GM19397 (cell line): ENCODE measurements at regions not wholly inside any gene's neighbourhood (a gene's known extent, or its start where the extent isn't known, plus 50 kb on each side); places are given as distances from the start of the nearest gene placed in this dataset.
A peak's percentile ranks its signal among the peaks of the same experiment; 100 is the strongest.

ENCODE experiments used
- ATAC-seq: cut with Tn5 transposase; IDR thresholded peaks from one replicate; pipeline ENCODE4 v1.9.1; 2021; ENCODE audit warnings: mild to moderate bottlenecking, moderate library complexity; ENCODE audit not compliant: unreplicated experiment

DNA sequence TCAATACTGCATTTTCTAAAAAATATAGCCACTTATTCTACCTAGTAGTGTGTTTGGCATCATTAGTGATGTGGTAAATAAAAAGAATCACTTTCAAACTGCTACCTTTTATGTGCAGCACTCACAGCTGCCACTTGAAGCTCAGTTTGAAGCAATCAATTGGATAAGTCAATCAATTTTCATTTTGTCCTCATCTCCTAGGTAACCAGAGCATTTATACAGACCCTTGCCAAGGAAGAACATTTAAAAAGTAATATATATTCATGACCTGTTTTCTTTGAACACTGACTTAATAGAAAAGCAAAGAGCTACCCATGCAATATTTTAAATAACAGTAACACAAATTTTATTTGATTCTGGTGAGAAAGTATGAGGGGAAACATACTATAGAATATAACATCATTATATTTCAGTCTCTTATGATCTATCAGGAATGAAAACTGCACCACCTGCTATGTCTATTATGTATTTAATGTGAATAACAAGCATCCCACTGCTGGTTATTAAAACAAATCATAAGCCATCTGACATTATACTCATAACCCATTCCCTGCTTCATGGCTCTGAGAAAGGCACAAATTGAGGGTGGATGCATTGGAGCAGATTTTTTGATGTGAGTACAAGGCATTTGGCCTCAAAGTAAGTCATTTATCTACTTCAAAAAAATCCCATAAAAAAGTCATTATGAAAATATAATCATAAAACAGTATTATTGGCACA is 168.4 kb upstream of the C21orf91 start:
- ATAC-seq: no peak

DNA sequence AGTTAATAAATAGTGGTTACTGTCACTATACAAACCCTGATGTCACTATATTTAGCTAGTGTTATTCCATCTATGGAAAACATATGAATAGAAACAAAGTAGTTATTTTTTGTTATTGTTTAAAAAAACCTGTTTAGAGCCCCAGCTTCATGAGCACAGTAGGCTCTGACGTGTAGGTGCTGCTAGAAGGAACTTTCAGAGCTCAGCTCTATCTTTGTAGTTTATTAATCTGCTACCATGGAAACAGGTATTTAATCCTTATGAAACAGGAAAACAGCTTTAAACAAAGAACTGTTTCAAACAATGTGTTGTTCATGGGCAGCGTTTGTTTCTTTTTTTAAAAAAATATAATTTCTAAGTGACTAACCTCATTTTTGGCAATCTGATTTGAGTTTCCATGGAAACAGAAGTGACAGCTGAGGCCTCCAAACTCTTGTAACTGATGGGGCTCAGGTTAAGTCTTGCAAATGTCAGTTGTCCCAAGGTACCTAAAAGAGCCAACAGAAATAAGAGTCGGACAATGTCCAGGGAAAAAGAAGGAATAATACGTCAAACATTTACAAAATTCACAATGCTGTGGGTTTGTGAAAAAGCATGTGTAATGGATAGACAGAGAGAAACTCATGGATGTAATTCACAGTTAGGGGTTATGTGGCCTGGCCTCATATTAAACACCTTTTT is 162.0 kb upstream of the C21orf91 start:
- ATAC-seq: no peak

- no peak for ATAC-seq
Observed at GRCh38 chr21:17979763-17980162, 160.6 kb upstream of the C21orf91 start.

DNA sequence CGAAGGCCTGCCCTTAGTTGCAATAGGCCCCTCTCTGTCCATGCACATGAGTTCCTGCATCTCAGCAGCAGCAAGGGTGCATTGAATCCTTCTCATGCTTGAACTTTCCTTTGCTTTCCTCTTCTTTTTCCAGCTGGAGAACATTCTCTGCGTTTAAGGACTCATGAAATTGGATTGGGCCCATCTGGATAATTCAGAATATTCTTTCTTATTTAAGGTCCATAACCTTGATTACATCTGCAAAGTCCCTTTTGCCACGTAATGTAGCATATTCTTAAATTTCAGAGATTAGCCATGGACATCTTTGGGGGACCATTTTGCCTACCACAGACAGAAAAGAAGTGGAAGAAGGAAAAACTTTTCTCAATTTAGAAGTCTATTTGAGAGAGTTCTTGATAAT is 159.7 kb upstream of the C21orf91 start:
- no peak for ATAC-seq

GRCh38 chr21:17976691-17977090 is 157.5 kb upstream of the C21orf91 start:
- ATAC-seq: no peak

GRCh38 chr21:17976139-17976538 is 157.0 kb upstream of the C21orf91 start:
- ATAC-seq: no peak

GRCh38 chr21:17967319-17967718 is 148.2 kb upstream of the C21orf91 start:
- no peak for ATAC-seq

DNA sequence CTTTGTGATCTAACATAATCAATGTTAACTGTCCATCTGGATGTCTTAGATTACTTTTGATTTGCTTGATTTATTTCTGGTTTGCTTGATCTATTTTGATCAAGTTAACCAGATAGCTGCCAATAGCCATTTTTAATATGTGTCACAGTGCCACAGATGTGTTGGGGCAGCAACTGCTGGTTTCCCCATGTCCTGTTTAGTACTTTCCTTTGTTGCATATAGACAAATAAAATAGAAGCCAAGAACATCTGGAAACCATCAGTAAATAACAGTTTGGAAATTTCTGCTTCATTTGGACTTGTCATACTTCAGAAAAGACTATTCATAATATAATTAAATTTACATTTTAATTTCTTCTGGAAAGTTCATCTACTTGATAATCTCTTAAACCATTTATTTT is 145.6 kb upstream of the C21orf91 start:
- ATAC-seq: no peak

GRCh38 chr21:17964199-17964598 is 145.0 kb upstream of the C21orf91 start:
- no peak for ATAC-seq

GRCh38 chr21:17950591-17950990 is 131.4 kb upstream of the C21orf91 start:
- ATAC-seq: no peak

GRCh38 chr21:17949421-17949820 is 130.3 kb upstream of the C21orf91 start:
- no peak for ATAC-seq

DNA sequence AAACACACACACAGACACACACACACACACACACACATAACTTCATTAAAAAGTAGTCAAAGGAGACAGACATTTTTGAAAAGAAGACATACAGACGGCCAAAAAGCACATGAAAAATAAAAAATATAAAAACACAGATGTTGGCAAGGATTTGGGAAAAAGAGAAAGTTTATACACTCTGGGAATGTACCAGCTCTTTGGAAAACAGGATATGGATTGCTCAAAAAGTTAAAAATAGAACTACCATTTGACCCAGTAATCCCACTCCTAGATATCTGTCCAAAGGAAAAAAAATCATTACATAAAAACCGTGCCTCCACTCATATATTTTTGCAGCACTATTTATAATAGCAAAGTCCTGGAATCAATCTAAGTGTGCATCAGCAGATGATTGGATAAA is 128.4 kb upstream of the C21orf91 start:
- ATAC-seq: no peak

- no peak for ATAC-seq
Observed at GRCh38 chr21:17931080-17931479, 111.9 kb upstream of the C21orf91 start.

DNA sequence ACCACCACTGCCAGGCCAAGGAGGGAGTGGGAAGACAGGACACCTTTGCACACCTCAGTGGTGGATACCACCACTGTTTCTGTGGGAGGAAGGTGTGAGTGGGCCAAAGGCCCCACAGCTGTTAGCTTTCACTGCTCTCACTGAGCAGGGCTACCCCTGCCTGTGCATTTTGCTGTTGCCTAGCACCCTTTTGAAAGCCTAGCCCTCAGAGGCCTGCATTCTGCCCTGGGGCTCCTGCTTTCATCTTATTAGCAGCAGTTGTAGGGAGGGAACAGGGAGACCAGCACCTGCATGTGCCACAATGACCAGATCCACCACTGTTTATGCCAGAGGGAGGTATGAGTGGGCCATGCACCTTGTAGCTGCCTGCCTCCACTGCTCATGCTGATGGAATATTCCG is 110.9 kb upstream of the C21orf91 start:
- no peak for ATAC-seq

DNA sequence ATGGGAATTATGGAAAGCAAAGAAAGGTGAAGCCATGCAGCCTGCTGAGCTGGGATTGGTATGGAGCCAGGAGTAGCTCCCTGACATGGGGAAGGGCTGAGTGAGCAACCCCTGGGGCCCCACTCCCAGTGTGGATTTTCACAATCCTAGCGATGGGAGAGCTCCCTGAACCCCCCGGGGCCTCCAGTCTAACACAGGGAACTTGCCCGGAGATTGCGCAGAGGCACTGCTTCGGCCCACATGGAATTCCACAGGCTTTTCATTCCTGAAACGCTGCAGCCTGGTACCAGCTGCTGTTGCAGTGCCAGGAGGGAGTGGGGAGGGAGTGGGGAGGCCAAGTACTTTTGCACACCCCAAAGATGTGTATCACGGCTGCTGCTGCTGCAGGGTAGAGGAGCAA is 110.4 kb upstream of the C21orf91 start:
- ATAC-seq: no peak

DNA sequence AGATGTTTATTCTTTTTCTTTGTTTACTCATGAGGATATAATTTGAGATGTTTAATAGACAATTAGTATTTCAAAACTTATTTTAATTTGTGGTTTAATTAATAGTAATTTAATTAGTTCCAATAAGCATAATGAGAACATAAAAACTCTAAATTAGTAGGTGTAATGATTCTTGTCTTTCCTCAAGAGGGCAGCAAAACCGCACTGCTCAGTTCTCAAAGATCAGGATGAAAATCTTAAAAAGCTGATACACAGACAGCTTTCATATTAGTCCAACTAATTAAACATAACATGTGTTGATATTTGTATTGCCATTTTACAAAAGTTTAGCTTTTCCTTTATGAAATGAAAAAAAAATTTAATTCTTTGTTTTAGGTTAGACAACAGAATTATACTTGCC is 106.7 kb upstream of the C21orf91 start:
- no peak for ATAC-seq

DNA sequence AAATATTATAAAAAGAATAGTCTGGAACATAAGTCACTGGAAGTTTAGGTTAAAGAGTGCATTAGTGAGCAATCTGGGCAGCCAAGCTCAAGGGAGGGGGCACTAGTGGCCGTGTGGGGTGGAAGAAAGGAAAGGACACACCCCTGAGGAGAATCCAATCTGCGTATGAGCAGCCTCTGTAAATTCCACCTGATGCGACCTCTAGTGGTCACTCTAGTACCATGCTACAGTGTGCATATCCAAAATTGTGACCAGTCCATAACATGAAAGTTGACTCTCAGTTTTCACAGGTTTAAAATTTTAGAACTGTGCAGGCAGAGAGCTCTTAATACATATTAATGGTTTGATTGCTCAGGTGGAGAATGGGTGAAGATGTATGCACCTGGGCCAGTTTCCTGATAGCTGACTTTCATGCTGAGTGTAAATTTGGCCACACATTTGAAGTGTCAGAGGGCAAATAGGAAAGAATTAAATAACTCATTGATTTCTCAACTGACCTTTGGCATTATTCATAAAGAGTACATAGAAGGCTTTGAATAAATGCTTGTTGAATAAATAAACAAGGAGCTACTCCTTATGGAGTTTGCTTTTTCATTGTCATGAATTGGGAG is 105.9 kb upstream of the C21orf91 start:
- ATAC-seq: peak; percentile 93

GRCh38 chr21:17921579-17922530 is 102.7 kb upstream of the C21orf91 start:
- no peak for ATAC-seq

DNA sequence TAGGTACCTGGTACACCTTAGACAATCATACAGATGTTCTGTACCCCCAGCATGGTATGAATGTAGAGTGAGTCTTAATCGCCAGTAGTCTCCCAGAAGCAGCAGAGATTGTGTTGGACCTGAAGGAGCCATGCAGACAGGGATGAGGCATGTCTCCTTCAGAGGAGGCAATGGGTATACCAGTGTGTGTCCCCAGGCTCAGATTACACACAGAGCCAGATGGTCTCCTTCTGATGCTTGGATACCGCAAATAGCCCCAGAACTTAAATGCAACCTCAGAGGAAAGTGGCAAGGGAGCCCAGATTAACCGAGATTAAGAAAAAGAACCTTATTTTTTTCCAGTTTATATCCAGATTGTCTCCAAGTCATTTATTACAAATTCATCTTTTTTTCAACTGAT is 96.8 kb upstream of the C21orf91 start:
- ATAC-seq: no peak

DNA sequence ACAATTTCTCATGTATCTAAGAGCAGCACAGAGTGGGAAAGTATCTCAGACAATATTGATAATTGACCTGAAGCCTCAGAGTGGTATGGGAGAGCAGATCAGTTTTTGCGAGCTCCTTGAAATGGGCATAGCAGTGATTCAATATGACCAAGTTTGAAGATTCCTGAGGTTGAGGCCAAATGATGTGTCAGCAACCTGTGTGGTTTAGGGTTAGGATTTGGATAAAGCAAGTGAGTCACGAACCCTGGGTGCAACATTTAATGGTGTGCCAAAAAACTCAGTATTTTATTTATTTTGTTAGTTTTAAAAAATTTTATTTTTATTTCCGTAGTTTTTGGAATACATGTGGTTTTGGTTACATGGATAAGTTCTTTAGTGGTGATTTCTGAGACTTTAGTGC is 92.5 kb upstream of the C21orf91 start:
- no peak for ATAC-seq
